DOHH2 (cell line): ENCODE measurements at regions not wholly inside any gene's neighbourhood (a gene's known extent, or its start where the extent isn't known, plus 50 kb on each side); places are given as distances from the start of the nearest gene placed in this dataset.
"Not testable (repeated sequence)": the region's sequence is repeated elsewhere in the genome, so short reads cannot be mapped to it uniquely, and the experiment has no call there.

Source experiments
- H3F3A ChIP-seq: fragments of 200-600 bp; sonication (generic), shearing (Covaris generic); 2 replicates; pipeline ENCODE4 v1.6.0; 2016; ENCODE audit warnings: antibody characterized with exemption, mild to moderate bottlenecking; ENCODE audit not compliant: control insufficient read depth, insufficient read depth
- H3K27ac ChIP-seq: fragments of 200-600 bp; sonication (generic); 2 replicates; pipeline ENCODE4 v1.5.1; 2014; ENCODE audit warnings: low read depth, mild to moderate bottlenecking, low read length, moderate library complexity
- H3K27me3 ChIP-seq: fragments of 200-600 bp; sonication (generic); 2 replicates; pipeline ENCODE4 v1.6.1; 2014; ENCODE audit warnings: mild to moderate bottlenecking, low read length, mixed read lengths; ENCODE audit not compliant: control insufficient read depth
- H3K36me3 ChIP-seq: fragments of 200-600 bp; sonication (generic); 2 replicates; pipeline ENCODE4 v1.6.1; 2014; ENCODE audit warnings: mild to moderate bottlenecking, low read length, moderate library complexity, mixed read lengths; ENCODE audit not compliant: control insufficient read depth
- H3K4me1 ChIP-seq: fragments of 200-600 bp; sonication (generic); 2 replicates; pipeline ENCODE4 v1.6.1; 2014; ENCODE audit warnings: mild to moderate bottlenecking, low read length, mixed read lengths; ENCODE audit not compliant: control insufficient read depth
- H3K4me2 ChIP-seq: fragments of 200-600 bp; sonication (generic); 2 replicates; pipeline ENCODE4 v1.6.0; 2014; ENCODE audit warnings: mild to moderate bottlenecking, low read length, moderate library complexity
- H3K4me3 ChIP-seq: fragments of 200-600 bp; sonication (generic); 2 replicates; pipeline ENCODE4 v1.5.1; 2014; ENCODE audit warnings: mild to moderate bottlenecking, low read length, mixed read lengths
- H3K79me2 ChIP-seq: fragments of 200-600 bp; sonication (generic); 2 replicates; pipeline ENCODE4 v1.6.1; 2014; ENCODE audit warnings: mild to moderate bottlenecking, low read length, mixed read lengths; ENCODE audit not compliant: control insufficient read depth
- H3K9me2 ChIP-seq: fragments of 200-600 bp; sonication (generic); replicated peaks from 2 replicates; pipeline ENCODE4 v1.6.1; 2014; ENCODE audit warnings: mild to moderate bottlenecking, low read length, mixed read lengths; ENCODE audit not compliant: control insufficient read depth
- H3K9me3 ChIP-seq: fragments of 200-600 bp; sonication (generic); 2 replicates; pipeline ENCODE4 v1.6.1; 2014; ENCODE audit warnings: antibody characterized with exemption, low read length, mixed read lengths; ENCODE audit not compliant: control insufficient read depth, insufficient read depth
- H4K20me1 ChIP-seq: fragments of 200-600 bp; sonication (generic); 2 replicates; pipeline ENCODE4 v1.6.0; 2014; ENCODE audit warnings: low read depth, mild to moderate bottlenecking, antibody characterized with exemption, low read length, moderate library complexity; ENCODE audit not compliant: control insufficient read depth, insufficient read depth
- CTCF ChIP-seq: fragments of 200-600 bp; sonication (generic); IDR thresholded peaks from one replicate; pipeline ENCODE4 v1.5.1; 2014; ENCODE audit warnings: antibody characterized with exemption, mild to moderate bottlenecking, low read depth, low read length; ENCODE audit not compliant: poor library complexity, severe bottlenecking
- EZH2phosphoT487 ChIP-seq: fragments of 200-600 bp; sonication (generic); IDR thresholded peaks from 2 replicates; pipeline ENCODE4 v1.6.1; 2017; ENCODE audit warnings: borderline replicate concordance, mild to moderate bottlenecking, antibody characterized with exemption, low read length, moderate library complexity, mixed read lengths

GRCh38 chr1:208985231-208985630 is 598.3 kb upstream of the CAMK1G start:
- no peak overlapping the region for H3K27ac ChIP-seq
- no peak for TF ChIP-seq EZH2phosphoT487
- TF ChIP-seq CTCF: no peak
- H3K4me3 ChIP-seq: no peak overlapping the region
- H3K9me2 ChIP-seq: no peaks in the 10 kb centered on the region
- H3K79me2 ChIP-seq: no peaks in the 10 kb centered on the region
- H3K27me3 ChIP-seq: no peaks in the 10 kb centered on the region
- no peak overlapping the region for H3K4me2 ChIP-seq
- no peaks in the 10 kb centered on the region for H3K4me1 ChIP-seq
- no peaks in the 10 kb centered on the region for H4K20me1 ChIP-seq
- no peaks in the 10 kb centered on the region for H3K9me3 ChIP-seq
- H3F3A ChIP-seq: no peaks in the 10 kb centered on the region
- H3K36me3 ChIP-seq: no peaks in the 10 kb centered on the region

- H3K79me2 ChIP-seq: no peaks in the 10 kb centered on the region
- H4K20me1 ChIP-seq: no peaks in the 10 kb centered on the region
- no peak overlapping the region for H3K27ac ChIP-seq
- H3K4me3 ChIP-seq: no peak overlapping the region
- H3F3A ChIP-seq: no peaks in the 10 kb centered on the region
- H3K27me3 ChIP-seq: no peaks in the 10 kb centered on the region
- H3K36me3 ChIP-seq: no peaks in the 10 kb centered on the region
- no peaks in the 10 kb centered on the region for H3K4me1 ChIP-seq
- H3K9me2 ChIP-seq: no peaks in the 10 kb centered on the region
- no peak overlapping the region for H3K4me2 ChIP-seq
- TF ChIP-seq CTCF (no peak), EZH2phosphoT487 (no peak)
- no peaks in the 10 kb centered on the region for H3K9me3 ChIP-seq
Observed at GRCh38 chr1:208988811-208989222, 594.7 kb upstream of the CAMK1G start.

GRCh38 chr1:208990456-208990855 is 593.1 kb upstream of the CAMK1G start:
- Histone ChIP-seq H3K36me3 (no peaks in the 10 kb centered on the region), H3K4me3 (no peak overlapping the region), H4K20me1 (no peaks in the 10 kb centered on the region), H3K9me3 (no peaks in the 10 kb centered on the region), H3K4me1 (no peaks in the 10 kb centered on the region), H3K27ac (no peak overlapping the region), H3K79me2 (no peaks in the 10 kb centered on the region), H3K4me2 (no peak overlapping the region), H3K27me3 (no peaks in the 10 kb centered on the region), H3K9me2 (no peaks in the 10 kb centered on the region), H3F3A (no peaks in the 10 kb centered on the region)
- no peak for TF ChIP-seq CTCF
- TF ChIP-seq EZH2phosphoT487: no peak

- H3K79me2 ChIP-seq: not testable (repeated sequence)
Observed at GRCh38 chr1:208997053-208997452, 586.5 kb upstream of the CAMK1G start.

More at GRCh38 chr1:208997053-208997452, 586.5 kb upstream of the CAMK1G start:
- H4K20me1 ChIP-seq, H3K9me2 ChIP-seq, H3K9me3 ChIP-seq, H3K27me3 ChIP-seq, H3K4me3 ChIP-seq, H3K36me3 ChIP-seq, H3K27ac ChIP-seq, H3K4me2 ChIP-seq, H3F3A ChIP-seq, H3K4me1 ChIP-seq: not testable (repeated sequence)
